ENCODE measurements at regions not wholly inside any gene's neighbourhood (a gene's known extent, or its start where the extent isn't known, plus 50 kb on each side); places are given as distances from the start of the nearest gene placed in this dataset.
"Not testable (repeated sequence)": the region's sequence is repeated elsewhere in the genome, so short reads cannot be mapped to it uniquely, and the experiment has no call there.

- no peak overlapping the region for H3K27ac ChIP-seq (ENCODE audit: low read depth, low read length)
- no peaks in the 10 kb centered on the region for H3K36me3 ChIP-seq (ENCODE audit: insufficient read depth, low read length)
- no peak overlapping the region for H3K9ac ChIP-seq (ENCODE audit: low read length)
- H3K4me3 ChIP-seq (ENCODE audit: low read depth in 1 of 2, low read length in 2 of 2), result no peak overlapping the region
- H3K9me3 ChIP-seq (ENCODE audit: low read length), result no peaks in the 10 kb centered on the region
- H3K27me3 ChIP-seq (ENCODE audit: control insufficient read depth in 1 of 2, insufficient read depth in 2 of 2, low read length in 2 of 2), result no peaks in the 10 kb centered on the region
- no peaks in the 10 kb centered on the region for H3K4me1 ChIP-seq (ENCODE audit: insufficient read depth, low read length)
Measured at GRCh38 chr5:18244309-18244708, 610.0 kb downstream of the TAF11L14 start.

GRCh38 chr5:18252559-18252958 lies 618.3 kb downstream of the TAF11L14 start:
- Histone ChIP-seq H3K4me3 (ENCODE audit: low read depth in 1 of 2, low read length in 2 of 2) (no peak overlapping the region), H3K9me3 (ENCODE audit: low read length) (no peaks in the 10 kb centered on the region), H3K36me3 (ENCODE audit: insufficient read depth, low read length) (no peaks in the 10 kb centered on the region), H3K27me3 (ENCODE audit: control insufficient read depth in 1 of 2, insufficient read depth in 2 of 2, low read length in 2 of 2) (no peaks in the 10 kb centered on the region), H3K9ac (ENCODE audit: low read length) (no peak overlapping the region), H3K27ac (ENCODE audit: low read depth, low read length) (no peak overlapping the region), H3K4me1 (ENCODE audit: insufficient read depth, low read length) (no peaks in the 10 kb centered on the region)

GRCh38 chr5:18264126-18264882 lies 630.0 kb downstream of the TAF11L14 start:
- Histone ChIP-seq H3K27me3 (ENCODE audit: control insufficient read depth in 1 of 2, insufficient read depth in 2 of 2, low read length in 2 of 2) (no peaks in the 10 kb centered on the region), H3K4me3 (ENCODE audit: low read depth in 1 of 2, low read length in 2 of 2) (no peak overlapping the region), H3K9me3 (ENCODE audit: low read length) (no peaks in the 10 kb centered on the region), H3K36me3 (ENCODE audit: insufficient read depth, low read length) (no peaks in the 10 kb centered on the region), H3K27ac (ENCODE audit: low read depth, low read length) (no peak overlapping the region), H3K9ac (ENCODE audit: low read length) (no peak overlapping the region), H3K4me1 (ENCODE audit: insufficient read depth, low read length) (no peaks in the 10 kb centered on the region)

GRCh38 chr5:18270635-18271338 lies 636.5 kb downstream of the TAF11L14 start:
- Histone ChIP-seq H3K27me3 (ENCODE audit: control insufficient read depth in 1 of 2, insufficient read depth in 2 of 2, low read length in 2 of 2) (no peaks in the 10 kb centered on the region), H3K9me3 (ENCODE audit: low read length) (no peaks in the 10 kb centered on the region), H3K27ac (ENCODE audit: low read depth, low read length) (no peak overlapping the region), H3K9ac (ENCODE audit: low read length) (no peak overlapping the region), H3K4me1 (ENCODE audit: insufficient read depth, low read length) (no peaks in the 10 kb centered on the region), H3K36me3 (ENCODE audit: insufficient read depth, low read length) (no peaks in the 10 kb centered on the region), H3K4me3 (ENCODE audit: low read depth in 1 of 2, low read length in 2 of 2) (no peak overlapping the region)

GRCh38 chr5:18276939-18277338 lies 642.7 kb downstream of the TAF11L14 start:
- H3K36me3 ChIP-seq (ENCODE audit: insufficient read depth, low read length), result no peaks in the 10 kb centered on the region
- no peaks in the 10 kb centered on the region for H3K27me3 ChIP-seq (ENCODE audit: control insufficient read depth in 1 of 2, insufficient read depth in 2 of 2, low read length in 2 of 2)
- no peak overlapping the region for H3K9ac ChIP-seq (ENCODE audit: low read length)
- H3K4me3 ChIP-seq (ENCODE audit: low read depth in 1 of 2, low read length in 2 of 2), result no peak overlapping the region
- no peaks in the 10 kb centered on the region for H3K9me3 ChIP-seq (ENCODE audit: low read length)
- no peaks in the 10 kb centered on the region for H3K4me1 ChIP-seq (ENCODE audit: insufficient read depth, low read length)
- H3K27ac ChIP-seq (ENCODE audit: low read depth, low read length), result no peak overlapping the region

GRCh38 chr5:18281947-18282581 lies 647.8 kb downstream of the TAF11L14 start:
- Histone ChIP-seq H3K36me3 (ENCODE audit: insufficient read depth, low read length) (no peaks in the 10 kb centered on the region), H3K4me3 (ENCODE audit: low read depth in 1 of 2, low read length in 2 of 2) (no peak overlapping the region), H3K27me3 (ENCODE audit: control insufficient read depth in 1 of 2, insufficient read depth in 2 of 2, low read length in 2 of 2) (no peaks in the 10 kb centered on the region), H3K27ac (ENCODE audit: low read depth, low read length) (no peak overlapping the region), H3K9me3 (ENCODE audit: low read length) (no peaks in the 10 kb centered on the region), H3K4me1 (ENCODE audit: insufficient read depth, low read length) (no peaks in the 10 kb centered on the region), H3K9ac (ENCODE audit: low read length) (no peak overlapping the region)

GRCh38 chr5:18285257-18285656 lies 651.0 kb downstream of the TAF11L14 start:
- H3K9me3 ChIP-seq (ENCODE audit: low read length), result no peaks in the 10 kb centered on the region

GRCh38 chr5:18292146-18292545 lies 657.9 kb downstream of the TAF11L14 start:
- H3K36me3 ChIP-seq (ENCODE audit: insufficient read depth, low read length), result no peaks in the 10 kb centered on the region
- no peak overlapping the region for H3K9ac ChIP-seq (ENCODE audit: low read length)
- H3K27ac ChIP-seq (ENCODE audit: low read depth, low read length), result no peak overlapping the region
- no peaks in the 10 kb centered on the region for H3K4me1 ChIP-seq (ENCODE audit: insufficient read depth, low read length)
- no peaks in the 10 kb centered on the region for H3K9me3 ChIP-seq (ENCODE audit: low read length)
- no peak overlapping the region for H3K4me3 ChIP-seq (ENCODE audit: low read depth in 1 of 2, low read length in 2 of 2)
- H3K27me3 ChIP-seq (ENCODE audit: control insufficient read depth in 1 of 2, insufficient read depth in 2 of 2, low read length in 2 of 2), result no peaks in the 10 kb centered on the region

More at GRCh38 chr5:18285257-18285656, 651.0 kb downstream of the TAF11L14 start:
- H3K4me3 ChIP-seq (ENCODE audit: low read depth in 1 of 2, low read length in 2 of 2), result no peak overlapping the region
- H3K27ac ChIP-seq (ENCODE audit: low read depth, low read length), result no peak overlapping the region
- H3K36me3 ChIP-seq (ENCODE audit: insufficient read depth, low read length), result no peaks in the 10 kb centered on the region
- H3K9ac ChIP-seq (ENCODE audit: low read length), result no peak overlapping the region
- H3K27me3 ChIP-seq (ENCODE audit: control insufficient read depth in 1 of 2, insufficient read depth in 2 of 2, low read length in 2 of 2), result no peaks in the 10 kb centered on the region
- H3K4me1 ChIP-seq (ENCODE audit: insufficient read depth, low read length), result no peaks in the 10 kb centered on the region

- H3K27me3 ChIP-seq (ENCODE audit: control insufficient read depth in 1 of 2, insufficient read depth in 2 of 2, low read length in 2 of 2); H3K4me3 ChIP-seq (ENCODE audit: low read depth in 1 of 2, low read length in 2 of 2); H3K36me3 ChIP-seq (ENCODE audit: insufficient read depth, low read length); H3K27ac ChIP-seq (ENCODE audit: low read depth, low read length); H3K4me1 ChIP-seq (ENCODE audit: insufficient read depth, low read length); H3K9ac ChIP-seq (ENCODE audit: low read length); H3K9me3 ChIP-seq (ENCODE audit: low read length): not testable (repeated sequence)
Measured at GRCh38 chr5:18295696-18296095, 661.4 kb downstream of the TAF11L14 start.

- no peaks in the 10 kb centered on the region for H3K4me1 ChIP-seq (ENCODE audit: insufficient read depth, low read length)
- no peak overlapping the region for H3K4me3 ChIP-seq (ENCODE audit: low read depth in 1 of 2, low read length in 2 of 2)
Measured at GRCh38 chr5:18299166-18299565, 664.9 kb downstream of the TAF11L14 start.

GRCh38 chr5:18305288-18305924 lies 671.1 kb downstream of the TAF11L14 start:
- Histone ChIP-seq H3K27me3 (ENCODE audit: control insufficient read depth in 1 of 2, insufficient read depth in 2 of 2, low read length in 2 of 2) (no peaks in the 10 kb centered on the region), H3K9ac (ENCODE audit: low read length) (no peak overlapping the region), H3K27ac (ENCODE audit: low read depth, low read length) (no peak overlapping the region), H3K4me3 (ENCODE audit: low read depth in 1 of 2, low read length in 2 of 2) (no peak overlapping the region), H3K9me3 (ENCODE audit: low read length) (no peaks in the 10 kb centered on the region), H3K4me1 (ENCODE audit: insufficient read depth, low read length) (no peaks in the 10 kb centered on the region), H3K36me3 (ENCODE audit: insufficient read depth, low read length) (no peaks in the 10 kb centered on the region)

More at GRCh38 chr5:18299166-18299565, 664.9 kb downstream of the TAF11L14 start:
- Histone ChIP-seq H3K27ac (ENCODE audit: low read depth, low read length) (no peak overlapping the region), H3K36me3 (ENCODE audit: insufficient read depth, low read length) (no peaks in the 10 kb centered on the region), H3K9me3 (ENCODE audit: low read length) (no peaks in the 10 kb centered on the region), H3K9ac (ENCODE audit: low read length) (no peak overlapping the region), H3K27me3 (ENCODE audit: control insufficient read depth in 1 of 2, insufficient read depth in 2 of 2, low read length in 2 of 2) (no peaks in the 10 kb centered on the region)

All from muscle layer of colon (tissue), 2 donors.